ENCODE measurements at regions not wholly inside any gene's neighbourhood (a gene's known extent, or its start where the extent isn't known, plus 50 kb on each side); places are given as distances from the start of the nearest gene placed in this dataset.

DNA sequence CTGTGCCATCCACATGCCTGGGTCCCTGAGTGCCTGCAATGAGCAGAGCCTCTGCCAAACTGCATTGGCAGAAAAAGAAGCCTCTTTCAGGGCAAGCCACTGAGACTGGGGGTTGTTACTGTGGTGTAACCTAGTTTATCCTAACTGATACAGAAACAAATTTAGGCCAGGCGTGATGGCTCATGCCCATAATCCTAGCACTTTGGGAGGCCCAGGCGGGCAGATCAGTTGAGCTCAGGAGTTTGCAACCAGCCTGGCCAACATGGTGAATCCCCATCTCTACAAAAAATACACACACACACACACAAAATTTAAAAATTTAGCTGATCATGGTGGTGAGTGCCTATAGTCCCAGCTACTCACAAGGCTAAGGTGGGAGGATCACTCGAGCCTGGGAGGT, 221.6 kb downstream of the TBC1D2B start:
- Histone ChIP-seq H3K4me1 (ENCODE audit: control insufficient read depth, insufficient read depth, low read length, poor library complexity, severe bottlenecking) (no peaks in the 10 kb centered on the region), H3K4me3 (ENCODE audit: low read depth, low read length) (no peak overlapping the region), H3K27me3 (ENCODE audit: control insufficient read depth, insufficient read depth, low read length) (no peaks in the 10 kb centered on the region), H3K27ac (ENCODE audit: insufficient read depth, low read length, poor library complexity, severe bottlenecking) (no peak overlapping the region), H3K36me3 (ENCODE audit: control insufficient read depth, insufficient read depth, low read length) (no peaks in the 10 kb centered on the region), H3K9me3 (ENCODE audit: control insufficient read depth in 2 of 2, low read length in 2 of 2) (no peaks in the 10 kb centered on the region)
- H3K27ac Mint-ChIP-seq, result no peak overlapping the region
- ATAC-seq (ENCODE audit: low read depth in 2 of 2) (no peak), DNase-seq (no peak)
- no peak overlapping the region for H3K4me3 Mint-ChIP-seq
- peaks cover 0 to 1% (median 0%) of the 10 kb centered on the region in 7 donors for H3K9me3 Mint-ChIP-seq
- H3K27me3 Mint-ChIP-seq, result peaks cover 34% of the 10 kb centered on the region
- no peaks in the 10 kb centered on the region for H3K36me3 Mint-ChIP-seq
- no peaks in the 10 kb centered on the region for H3K4me1 Mint-ChIP-seq

DNA sequence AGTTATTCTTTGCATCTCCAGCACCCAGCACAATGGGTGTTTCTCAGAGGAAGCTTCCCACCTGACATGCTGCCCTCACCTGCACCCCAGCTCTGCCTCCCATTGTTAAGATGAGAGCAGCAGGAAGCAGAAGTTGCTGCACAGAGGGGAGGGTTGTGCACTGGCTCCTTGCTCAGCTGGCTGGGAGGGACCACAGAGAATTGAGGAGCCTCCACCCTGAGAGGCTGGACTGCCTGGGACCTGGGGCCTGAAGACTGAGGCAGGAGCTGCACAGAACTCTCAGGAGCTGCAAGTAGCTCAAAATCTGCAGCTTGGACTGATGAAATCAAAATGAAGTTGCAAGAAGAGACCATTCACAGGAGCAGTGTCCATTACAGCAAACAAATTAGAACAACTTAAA, 222.3 kb upstream of the LINGO1 start:
- H3K4me3 ChIP-seq (ENCODE audit: low read depth, low read length), result no peak overlapping the region
- H3K4me1 ChIP-seq (ENCODE audit: control insufficient read depth, insufficient read depth, low read length, poor library complexity, severe bottlenecking), result no peaks in the 10 kb centered on the region
- Mint-ChIP-seq H3K36me3 (no peaks in the 10 kb centered on the region), H3K27me3 (peaks cover 42% of the 10 kb centered on the region), H3K4me3 (peak overlapping the region in 1 of 4 donors; percentile 63), H3K9me3 (peaks cover 0 to 6% (median 1%) of the 10 kb centered on the region in 7 donors), H3K27ac (no peak overlapping the region), H3K4me1 (no peaks in the 10 kb centered on the region)
- no peaks in the 10 kb centered on the region for H3K27me3 ChIP-seq (ENCODE audit: control insufficient read depth, insufficient read depth, low read length)
- H3K36me3 ChIP-seq (ENCODE audit: control insufficient read depth, insufficient read depth, low read length), result no peaks in the 10 kb centered on the region
- ATAC-seq (ENCODE audit: low read depth in 2 of 2), result no peak
- DNase-seq, result no peak
- peaks cover 0 to 2% of the 10 kb centered on the region in 2 experiments for H3K9me3 ChIP-seq (ENCODE audit: control insufficient read depth in 2 of 2, low read length in 2 of 2)
- no peak overlapping the region for H3K27ac ChIP-seq (ENCODE audit: insufficient read depth, low read length, poor library complexity, severe bottlenecking)

DNA sequence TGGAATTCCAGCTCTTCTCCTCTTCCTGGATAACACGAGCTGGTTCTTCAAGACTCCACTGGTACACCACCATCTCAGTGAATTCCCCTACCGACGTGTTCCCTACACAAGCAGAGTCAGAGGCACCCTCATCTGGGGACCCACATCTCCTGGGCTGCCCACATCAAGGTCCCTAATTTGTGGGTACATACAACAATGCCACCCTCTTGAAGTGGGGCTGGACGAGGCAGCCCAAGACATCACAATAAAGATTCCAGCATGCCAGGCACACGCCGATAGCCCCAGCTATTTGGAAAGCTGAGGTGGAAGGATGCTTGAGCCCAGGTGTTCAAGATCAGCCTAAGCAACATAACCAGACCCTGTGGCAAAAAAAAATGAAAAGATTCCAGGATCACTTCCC, 221.2 kb upstream of the LINGO1 start:
- Histone ChIP-seq H3K36me3 (ENCODE audit: control insufficient read depth, insufficient read depth, low read length) (no peaks in the 10 kb centered on the region), H3K4me1 (ENCODE audit: control insufficient read depth, insufficient read depth, low read length, poor library complexity, severe bottlenecking) (no peaks in the 10 kb centered on the region), H3K9me3 (ENCODE audit: control insufficient read depth in 2 of 2, low read length in 2 of 2) (peaks cover 0 to 2% of the 10 kb centered on the region in 2 experiments), H3K4me3 (ENCODE audit: low read depth, low read length) (no peak overlapping the region), H3K27ac (ENCODE audit: insufficient read depth, low read length, poor library complexity, severe bottlenecking) (no peak overlapping the region), H3K27me3 (ENCODE audit: control insufficient read depth, insufficient read depth, low read length) (no peaks in the 10 kb centered on the region)
- no peak for ATAC-seq (ENCODE audit: low read depth in 2 of 2)
- Mint-ChIP-seq H3K9me3 (peaks cover 0 to 9% (median 1%) of the 10 kb centered on the region in 7 donors), H3K27me3 (peaks cover 42% of the 10 kb centered on the region), H3K27ac (no peak overlapping the region), H3K36me3 (no peaks in the 10 kb centered on the region), H3K4me3 (no peak overlapping the region), H3K4me1 (no peaks in the 10 kb centered on the region)
- no peak for DNase-seq

DNA sequence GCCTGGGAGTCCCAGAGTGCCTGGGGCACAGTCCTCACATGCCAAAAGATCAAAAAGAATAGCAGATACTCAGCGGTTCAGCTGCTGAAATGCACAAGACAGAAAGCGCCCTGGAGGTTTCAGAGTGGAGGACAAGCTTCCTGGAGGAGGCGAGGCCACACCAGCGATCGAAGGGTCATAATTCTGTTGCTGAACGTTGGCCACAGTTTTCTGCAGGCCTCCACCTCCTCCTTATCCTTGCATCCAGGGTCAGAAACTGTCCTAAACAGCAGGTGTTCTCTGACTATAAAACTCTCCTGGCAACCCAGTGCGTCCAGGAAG, 220.3 kb upstream of the LINGO1 start:
- H3K36me3 ChIP-seq (ENCODE audit: control insufficient read depth, insufficient read depth, low read length), result no peaks in the 10 kb centered on the region
- H3K4me1 ChIP-seq (ENCODE audit: control insufficient read depth, insufficient read depth, low read length, poor library complexity, severe bottlenecking), result no peaks in the 10 kb centered on the region
- Mint-ChIP-seq H3K4me1 (no peaks in the 10 kb centered on the region), H3K36me3 (no peaks in the 10 kb centered on the region), H3K9me3 (peaks cover 0 to 11% (median 1%) of the 10 kb centered on the region in 7 donors), H3K27me3 (peaks cover 44% of the 10 kb centered on the region), H3K27ac (no peak overlapping the region), H3K4me3 (no peak overlapping the region)
- H3K27ac ChIP-seq (ENCODE audit: insufficient read depth, low read length, poor library complexity, severe bottlenecking), result no peak overlapping the region
- peaks cover 0 to 2% of the 10 kb centered on the region in 2 experiments for H3K9me3 ChIP-seq (ENCODE audit: control insufficient read depth in 2 of 2, low read length in 2 of 2)
- H3K4me3 ChIP-seq (ENCODE audit: low read depth, low read length), result no peak overlapping the region
- H3K27me3 ChIP-seq (ENCODE audit: control insufficient read depth, insufficient read depth, low read length), result peaks cover 3% of the 10 kb centered on the region
- ATAC-seq (ENCODE audit: low read depth in 2 of 2) (no peak), DNase-seq (no peak)

DNA sequence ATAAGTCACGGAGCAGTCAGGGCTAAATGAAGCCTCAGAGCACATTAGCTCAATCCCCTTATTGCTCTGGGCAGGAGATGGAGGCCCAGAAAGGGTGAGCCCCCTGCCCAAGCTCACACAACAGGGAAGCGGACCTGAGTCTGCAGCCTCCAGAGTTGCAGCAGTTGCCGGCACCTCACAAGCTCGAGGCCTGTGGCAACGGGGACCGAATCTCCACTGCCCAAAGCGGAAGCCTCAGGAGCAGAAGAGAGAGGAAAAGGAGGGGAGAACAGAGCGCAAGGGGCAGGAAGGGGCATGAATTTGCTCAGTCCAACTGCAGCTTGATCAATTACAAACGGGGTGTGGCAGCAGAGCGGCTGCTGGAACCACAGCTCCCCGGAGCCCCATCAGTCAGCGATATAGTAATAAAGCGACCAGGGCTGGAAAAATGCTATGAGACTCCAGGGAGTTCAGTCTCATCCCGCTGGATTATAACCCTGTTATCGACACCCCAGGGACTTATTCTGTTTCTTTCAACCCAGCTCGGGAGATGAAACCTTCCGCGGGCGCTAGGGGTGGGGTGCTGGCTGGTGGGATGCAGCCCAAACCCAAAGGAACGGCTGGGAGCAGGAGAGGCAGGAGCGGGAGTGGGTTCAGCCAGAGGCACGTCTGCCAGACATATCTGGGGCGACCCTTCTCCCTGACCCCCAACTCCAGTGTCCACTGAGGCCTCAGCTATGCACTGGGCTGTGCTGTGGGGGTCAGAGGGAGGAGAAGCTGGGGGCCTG, 219.7 kb upstream of the LINGO1 start:
- no peak overlapping the region for H3K27ac ChIP-seq (ENCODE audit: insufficient read depth, low read length, poor library complexity, severe bottlenecking)
- ATAC-seq (ENCODE audit: low read depth in 2 of 2), result no peak
- H3K9me3 Mint-ChIP-seq, result peaks cover 0 to 11% (median 2%) of the 10 kb centered on the region in 7 donors
- H3K4me3 ChIP-seq (ENCODE audit: low read depth, low read length), result no peak overlapping the region
- no peaks in the 10 kb centered on the region for H3K4me1 Mint-ChIP-seq
- H3K9me3 ChIP-seq (ENCODE audit: control insufficient read depth in 2 of 2, low read length in 2 of 2), result peaks cover 0 to 2% of the 10 kb centered on the region in 2 experiments
- H3K27me3 Mint-ChIP-seq, result peaks cover 49% of the 10 kb centered on the region
- peaks cover 4% of the 10 kb centered on the region for H3K27me3 ChIP-seq (ENCODE audit: control insufficient read depth, insufficient read depth, low read length)
- no peaks in the 10 kb centered on the region for H3K36me3 ChIP-seq (ENCODE audit: control insufficient read depth, insufficient read depth, low read length)
- no peak overlapping the region for H3K27ac Mint-ChIP-seq
- no peak for DNase-seq
- no peaks in the 10 kb centered on the region for H3K36me3 Mint-ChIP-seq
- no peak overlapping the region for H3K4me3 Mint-ChIP-seq
- H3K4me1 ChIP-seq (ENCODE audit: control insufficient read depth, insufficient read depth, low read length, poor library complexity, severe bottlenecking), result no peaks in the 10 kb centered on the region

DNA sequence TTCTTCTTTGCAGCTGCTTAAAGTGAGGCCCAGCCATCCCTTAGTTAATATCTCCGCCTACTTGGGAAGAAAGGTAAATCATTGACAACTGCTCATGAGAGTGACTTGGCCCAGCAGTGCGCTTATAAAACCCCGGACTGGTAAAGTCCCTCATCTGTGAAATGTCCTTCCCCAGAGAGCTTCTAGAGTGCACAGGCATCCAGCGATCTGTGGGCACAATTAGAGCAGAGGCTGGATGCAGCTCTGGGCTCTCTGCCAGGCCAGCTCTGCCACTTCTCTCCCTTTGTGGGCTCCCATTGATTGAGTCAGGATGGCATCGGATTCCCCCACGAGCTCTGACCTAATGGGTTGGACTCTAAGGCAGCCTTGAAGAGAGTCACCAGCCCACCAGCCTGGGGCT, 219.0 kb upstream of the LINGO1 start:
- Mint-ChIP-seq H3K4me1 (no peaks in the 10 kb centered on the region), H3K27me3 (peaks cover 53% of the 10 kb centered on the region), H3K4me3 (no peak overlapping the region), H3K9me3 (peaks cover 0 to 11% (median 2%) of the 10 kb centered on the region in 7 donors), H3K27ac (no peak overlapping the region), H3K36me3 (no peaks in the 10 kb centered on the region)
- Histone ChIP-seq H3K27me3 (ENCODE audit: control insufficient read depth, insufficient read depth, low read length) (peaks cover 4% of the 10 kb centered on the region), H3K9me3 (ENCODE audit: control insufficient read depth in 2 of 2, low read length in 2 of 2) (peaks cover 0 to 2% of the 10 kb centered on the region in 2 experiments), H3K36me3 (ENCODE audit: control insufficient read depth, insufficient read depth, low read length) (no peaks in the 10 kb centered on the region), H3K4me3 (ENCODE audit: low read depth, low read length) (no peak overlapping the region), H3K4me1 (ENCODE audit: control insufficient read depth, insufficient read depth, low read length, poor library complexity, severe bottlenecking) (no peaks in the 10 kb centered on the region), H3K27ac (ENCODE audit: insufficient read depth, low read length, poor library complexity, severe bottlenecking) (no peak overlapping the region)
- DNase-seq (no peak), ATAC-seq (ENCODE audit: low read depth in 2 of 2) (no peak)

GRCh38 chr15:77851086-77851485, 218.4 kb upstream of the LINGO1 start:
- Histone ChIP-seq H3K36me3 (ENCODE audit: control insufficient read depth, insufficient read depth, low read length) (no peaks in the 10 kb centered on the region), H3K4me3 (ENCODE audit: low read depth, low read length) (no peak overlapping the region), H3K27me3 (ENCODE audit: control insufficient read depth, insufficient read depth, low read length) (peaks cover 4% of the 10 kb centered on the region), H3K27ac (ENCODE audit: insufficient read depth, low read length, poor library complexity, severe bottlenecking) (no peak overlapping the region), H3K9me3 (ENCODE audit: control insufficient read depth in 2 of 2, low read length in 2 of 2) (peaks cover 0 to 2% of the 10 kb centered on the region in 2 experiments), H3K4me1 (ENCODE audit: control insufficient read depth, insufficient read depth, low read length, poor library complexity, severe bottlenecking) (no peaks in the 10 kb centered on the region)
- DNase-seq (no peak), ATAC-seq (ENCODE audit: low read depth in 2 of 2) (no peak)
- Mint-ChIP-seq H3K9me3 (peaks cover 0 to 11% (median 2%) of the 10 kb centered on the region in 7 donors), H3K27me3 (peaks cover 50% of the 10 kb centered on the region), H3K27ac (no peak overlapping the region), H3K4me1 (no peaks in the 10 kb centered on the region), H3K4me3 (no peak overlapping the region), H3K36me3 (no peaks in the 10 kb centered on the region)

GRCh38 chr15:77846986-77847385, 214.3 kb upstream of the LINGO1 start:
- no peak overlapping the region for H3K4me3 Mint-ChIP-seq
- no peak overlapping the region for H3K27ac Mint-ChIP-seq
- peaks cover 51% of the 10 kb centered on the region for H3K27me3 Mint-ChIP-seq
- H3K27me3 ChIP-seq (ENCODE audit: control insufficient read depth, insufficient read depth, low read length), result peaks cover 6% of the 10 kb centered on the region
- no peak for DNase-seq
- H3K4me1 Mint-ChIP-seq, result no peaks in the 10 kb centered on the region
- no peak overlapping the region for H3K4me3 ChIP-seq (ENCODE audit: low read depth, low read length)
- H3K27ac ChIP-seq (ENCODE audit: insufficient read depth, low read length, poor library complexity, severe bottlenecking), result no peak overlapping the region
- H3K9me3 Mint-ChIP-seq, result peaks cover 0 to 15% (median 5%) of the 10 kb centered on the region in 7 donors
- H3K9me3 ChIP-seq (ENCODE audit: control insufficient read depth in 2 of 2, low read length in 2 of 2), result peaks cover 0 to 2% of the 10 kb centered on the region in 2 experiments
- ATAC-seq (ENCODE audit: low read depth in 2 of 2), result no peak
- no peaks in the 10 kb centered on the region for H3K4me1 ChIP-seq (ENCODE audit: control insufficient read depth, insufficient read depth, low read length, poor library complexity, severe bottlenecking)
- H3K36me3 Mint-ChIP-seq, result no peaks in the 10 kb centered on the region
- no peaks in the 10 kb centered on the region for H3K36me3 ChIP-seq (ENCODE audit: control insufficient read depth, insufficient read depth, low read length)
